ENCODE measurements at regions not wholly inside any gene's neighbourhood (a gene's known extent, or its start where the extent isn't known, plus 50 kb on each side); places are given as distances from the start of the nearest gene placed in this dataset.

- no peak for TF ChIP-seq CTCF (IDR thresholded peaks at IDR 0.05; ENCODE audit: insufficient read depth, low read length)
- DNase-seq (ENCODE audit: low read depth): peak; percentile 45
- H3K4me3 ChIP-seq (ENCODE audit: low read depth, low read length): no peak overlapping the region
Observed at GRCh38 chr6:147022041-147022440, 182.2 kb upstream of the STXBP5 start.

GRCh38 chr6:147023148-147023547 is 181.1 kb upstream of the STXBP5 start:
- no peak for TF ChIP-seq CTCF (IDR thresholded peaks at IDR 0.05; ENCODE audit: insufficient read depth, low read length)
- no peak for DNase-seq (ENCODE audit: low read depth)
- H3K4me3 ChIP-seq (ENCODE audit: low read depth, low read length): no peak overlapping the region

GRCh38 chr6:147023581-147023980 is 180.6 kb upstream of the STXBP5 start:
- TF ChIP-seq CTCF (IDR thresholded peaks at IDR 0.05; ENCODE audit: insufficient read depth, low read length): no peak
- no peak for DNase-seq (ENCODE audit: low read depth)

GRCh38 chr6:147029923-147030322 is 174.3 kb upstream of the STXBP5 start:
- no peak for TF ChIP-seq CTCF (IDR thresholded peaks at IDR 0.05; ENCODE audit: insufficient read depth, low read length)
- H3K4me3 ChIP-seq (ENCODE audit: low read depth, low read length): no peak overlapping the region
- no peak for DNase-seq (ENCODE audit: low read depth)

More at GRCh38 chr6:147023581-147023980, 180.6 kb upstream of the STXBP5 start:
- H3K4me3 ChIP-seq (ENCODE audit: low read depth, low read length): no peak overlapping the region

GRCh38 chr6:147033267-147033666 is 170.9 kb upstream of the STXBP5 start:
- H3K4me3 ChIP-seq (ENCODE audit: low read depth, low read length): no peak overlapping the region
- no peak for TF ChIP-seq CTCF (IDR thresholded peaks at IDR 0.05; ENCODE audit: insufficient read depth, low read length)
- no peak for DNase-seq (ENCODE audit: low read depth)

- no peak overlapping the region for H3K4me3 ChIP-seq (ENCODE audit: low read depth, low read length)
- no peak for TF ChIP-seq CTCF (IDR thresholded peaks at IDR 0.05; ENCODE audit: insufficient read depth, low read length)
- DNase-seq (ENCODE audit: low read depth): no peak
Observed at GRCh38 chr6:147035886-147036285, 168.3 kb upstream of the STXBP5 start.

GRCh38 chr6:147037881-147038280 is 166.3 kb upstream of the STXBP5 start:
- no peak for DNase-seq (ENCODE audit: low read depth)
- no peak for TF ChIP-seq CTCF (IDR thresholded peaks at IDR 0.05; ENCODE audit: insufficient read depth, low read length)
- H3K4me3 ChIP-seq (ENCODE audit: low read depth, low read length): no peak overlapping the region
